Spinal cord (tissue), 9 donors: ENCODE measurements at regions not wholly inside any gene's neighbourhood (a gene's known extent, or its start where the extent isn't known, plus 50 kb on each side); places are given as distances from the start of the nearest gene placed in this dataset.

ENCODE experiments used
- DNase-seq, 6 donors: peaks; one replicate each; pipeline versions ENCODE4 v3.0.0 to v3.0.0-alpha.2; 2013 to 2015; ENCODE audit warnings: low spot score in 6 of 6, low read depth in 4 of 6
- H3K27ac ChIP-seq: one replicate; pipeline ENCODE4 v1.5.1; 2013; ENCODE audit warnings: low read depth, low read length, control low read depth
- H3K27me3 ChIP-seq: one replicate; pipeline ENCODE4 v1.6.1; 2013; ENCODE audit warnings: low read length; ENCODE audit not compliant: control insufficient read depth, insufficient read depth
- H3K36me3 ChIP-seq: one replicate; pipeline ENCODE4 v1.6.1; 2013; ENCODE audit warnings: low read length; ENCODE audit not compliant: control insufficient read depth, insufficient read depth
- H3K4me1 ChIP-seq: one replicate; pipeline ENCODE4 v1.6.1; 2013; ENCODE audit warnings: low read length; ENCODE audit not compliant: control insufficient read depth, insufficient read depth
- H3K4me3 ChIP-seq: one replicate; pipeline ENCODE4 v1.5.1; 2013; ENCODE audit warnings: low read depth, low read length, control low read depth
- H3K9me3 ChIP-seq: one replicate; pipeline ENCODE4 v1.6.1; 2013; ENCODE audit warnings: low read length; ENCODE audit not compliant: control insufficient read depth, insufficient read depth
- WGBS: methylation state at CpG from one replicate; pipeline ENCODE4 v1.1.5; 2013; ENCODE audit warnings: missing lambda C conversion rate; ENCODE audit not compliant: insufficient coverage; 5-methylcytosine and 5-hydroxymethylcytosine counted together
- donor health status: healthy.

- DNase-seq, result no peak
- Histone ChIP-seq H3K27ac (no peak overlapping the region), H3K36me3 (no peaks in the 10 kb centered on the region), H3K4me3 (no peak overlapping the region), H3K27me3 (no peaks in the 10 kb centered on the region), H3K9me3 (no peaks in the 10 kb centered on the region), H3K4me1 (no peaks in the 10 kb centered on the region)
- WGBS, result no CpG with 5 or more reads among the region's 3 CpGs
These were observed 399.3 kb downstream of the FAT4 start for GRCh38 chr4:125714049-125714448.

DNA sequence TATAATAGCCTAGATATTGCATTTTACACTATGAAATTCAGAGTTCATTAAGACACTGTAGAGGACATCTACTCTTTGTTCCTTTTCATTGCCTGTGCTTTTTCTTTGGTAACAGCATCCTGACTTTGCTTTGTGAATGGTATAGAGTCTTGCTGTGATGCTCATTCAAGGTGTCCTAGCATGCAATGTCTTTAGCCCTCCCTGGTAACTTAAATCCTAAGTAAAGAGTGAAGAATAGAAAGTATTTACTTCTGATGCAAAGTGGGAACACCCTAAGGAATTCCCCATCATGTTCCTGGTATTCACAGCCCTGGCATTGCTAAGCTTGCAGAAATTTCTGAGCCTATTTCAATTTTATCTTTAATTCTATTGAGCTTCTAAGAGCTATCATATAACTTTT is 400.1 kb downstream of the FAT4 start:
- H3K4me3 ChIP-seq, result no peak overlapping the region
- no peaks in the 10 kb centered on the region for H3K9me3 ChIP-seq
- H3K27ac ChIP-seq, result no peak overlapping the region
- no peaks in the 10 kb centered on the region for H3K4me1 ChIP-seq
- H3K27me3 ChIP-seq, result no peaks in the 10 kb centered on the region
- DNase-seq, result no peak
- H3K36me3 ChIP-seq, result no peaks in the 10 kb centered on the region

- no peaks in the 10 kb centered on the region for H3K36me3 ChIP-seq
- no CpG with 5 or more reads among the region's 2 CpGs for WGBS
- H3K4me1 ChIP-seq, result no peaks in the 10 kb centered on the region
- no peak overlapping the region for H3K4me3 ChIP-seq
- no peak overlapping the region for H3K27ac ChIP-seq
- H3K27me3 ChIP-seq, result no peaks in the 10 kb centered on the region
- no peaks in the 10 kb centered on the region for H3K9me3 ChIP-seq
- DNase-seq, result no peak
These were observed 405.2 kb downstream of the FAT4 start for GRCh38 chr4:125719987-125720386.

- no peaks in the 10 kb centered on the region for H3K36me3 ChIP-seq
- no peak overlapping the region for H3K27ac ChIP-seq
- H3K27me3 ChIP-seq, result no peaks in the 10 kb centered on the region
- WGBS, result no CpG with 5 or more reads among the region's 2 CpGs
- no peak overlapping the region for H3K4me3 ChIP-seq
- H3K4me1 ChIP-seq, result no peaks in the 10 kb centered on the region
- no peaks in the 10 kb centered on the region for H3K9me3 ChIP-seq
- DNase-seq, result no peak
These were observed 407.3 kb downstream of the FAT4 start for GRCh38 chr4:125722009-125722408.

DNA sequence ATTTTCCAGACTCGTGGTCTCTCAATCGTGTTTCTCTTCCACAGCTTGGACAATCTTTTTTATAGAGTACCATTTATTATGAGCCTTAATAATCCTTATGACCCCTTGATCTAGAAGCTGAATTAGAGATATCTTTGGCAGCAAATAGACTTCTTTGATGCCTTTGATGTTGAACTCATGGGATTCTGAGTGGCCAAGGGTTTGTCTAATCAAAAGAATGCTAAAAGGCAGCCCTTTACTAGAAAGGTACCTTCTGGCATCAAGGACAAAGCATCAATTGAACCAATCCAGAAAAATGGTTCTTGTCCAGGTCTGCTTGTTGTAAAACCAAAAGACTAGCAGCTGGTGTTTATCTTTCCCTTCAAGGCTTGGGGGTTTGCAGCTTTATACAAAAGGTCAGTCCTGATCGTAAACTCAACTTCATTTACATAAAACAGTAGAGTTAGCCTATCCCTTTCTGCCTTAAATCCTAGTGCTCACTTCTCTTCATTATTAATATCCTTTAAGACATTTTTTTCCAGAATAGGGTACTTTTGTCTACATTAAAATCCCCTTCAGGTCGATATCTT is 411.3 kb downstream of the FAT4 start:
- H3K36me3 ChIP-seq, result no peaks in the 10 kb centered on the region
- H3K4me1 ChIP-seq, result no peaks in the 10 kb centered on the region
- no peak overlapping the region for H3K4me3 ChIP-seq
- H3K27ac ChIP-seq, result no peak overlapping the region
- WGBS, result 71% methylated on average over 1 of the region's 4 CpGs
- no peak for DNase-seq
- no peaks in the 10 kb centered on the region for H3K27me3 ChIP-seq
- no peaks in the 10 kb centered on the region for H3K9me3 ChIP-seq

- no peak overlapping the region for H3K4me3 ChIP-seq
- H3K36me3 ChIP-seq, result no peaks in the 10 kb centered on the region
- H3K4me1 ChIP-seq, result no peaks in the 10 kb centered on the region
- no peak overlapping the region for H3K27ac ChIP-seq
- 92% methylated on average over 2 of the region's 2 CpGs for WGBS
- DNase-seq, result no peak
- H3K27me3 ChIP-seq, result no peaks in the 10 kb centered on the region
- no peaks in the 10 kb centered on the region for H3K9me3 ChIP-seq
These were observed 413.2 kb downstream of the FAT4 start for GRCh38 chr4:125727931-125728330.

DNA sequence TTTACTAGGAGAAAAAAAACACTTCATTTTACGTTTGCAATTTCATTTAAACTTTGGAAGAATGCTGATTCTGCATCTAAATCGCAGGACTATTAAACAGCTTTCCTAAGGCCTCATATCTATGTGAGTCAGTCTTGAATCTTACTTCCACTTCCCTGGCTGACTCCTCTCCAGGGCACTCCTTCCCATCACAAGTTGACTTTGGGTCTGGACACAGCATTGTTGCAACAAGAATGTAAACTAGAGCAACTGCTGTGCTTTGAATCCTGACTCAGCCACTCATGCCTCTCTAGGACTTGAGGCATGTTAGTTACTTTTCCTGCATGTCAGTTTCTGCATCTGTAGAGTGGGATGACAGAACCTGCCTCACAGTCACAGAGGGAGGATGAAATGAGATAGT is 413.8 kb downstream of the FAT4 start:
- H3K9me3 ChIP-seq, result no peaks in the 10 kb centered on the region
- H3K4me3 ChIP-seq, result no peak overlapping the region
- H3K27ac ChIP-seq, result no peak overlapping the region
- H3K27me3 ChIP-seq, result no peaks in the 10 kb centered on the region
- peak in 1 of 6 donors; percentile 38 for DNase-seq
- H3K4me1 ChIP-seq, result no peaks in the 10 kb centered on the region
- H3K36me3 ChIP-seq, result no peaks in the 10 kb centered on the region
- WGBS, result no CpG with 5 or more reads among the region's 2 CpGs

DNA sequence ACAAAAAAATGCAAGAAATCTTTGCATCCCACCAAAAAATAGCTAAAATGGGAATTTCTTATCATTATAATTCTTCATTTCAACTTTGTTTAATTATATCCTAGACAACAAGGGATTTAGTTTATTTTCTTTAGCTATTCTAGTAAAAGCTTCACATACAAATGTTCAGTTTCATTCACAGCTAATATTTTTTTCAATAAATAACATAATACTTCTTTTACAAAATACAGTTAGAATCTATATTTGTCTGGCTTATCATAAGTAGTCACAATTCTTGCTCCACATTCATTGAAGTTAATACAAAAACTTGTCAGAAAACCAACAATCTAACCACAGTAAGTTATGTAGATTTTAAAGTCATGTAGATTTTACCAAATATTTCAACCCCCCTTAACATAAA is 414.4 kb downstream of the FAT4 start:
- DNase-seq, result no peak
- no peaks in the 10 kb centered on the region for H3K4me1 ChIP-seq
- H3K27ac ChIP-seq, result no peak overlapping the region
- H3K36me3 ChIP-seq, result no peaks in the 10 kb centered on the region
- no peak overlapping the region for H3K4me3 ChIP-seq
- H3K9me3 ChIP-seq, result no peaks in the 10 kb centered on the region
- no peaks in the 10 kb centered on the region for H3K27me3 ChIP-seq

GRCh38 chr4:125732632-125733031 is 417.9 kb downstream of the FAT4 start:
- peak in 2 of 6 donors; percentile 61 to 85 for DNase-seq
- no peaks in the 10 kb centered on the region for H3K27me3 ChIP-seq
- no peak overlapping the region for H3K4me3 ChIP-seq
- WGBS, result no CpG with 5 or more reads among the region's 1 CpG
- H3K9me3 ChIP-seq, result no peaks in the 10 kb centered on the region
- H3K4me1 ChIP-seq, result no peaks in the 10 kb centered on the region
- H3K27ac ChIP-seq, result no peak overlapping the region
- no peaks in the 10 kb centered on the region for H3K36me3 ChIP-seq

DNA sequence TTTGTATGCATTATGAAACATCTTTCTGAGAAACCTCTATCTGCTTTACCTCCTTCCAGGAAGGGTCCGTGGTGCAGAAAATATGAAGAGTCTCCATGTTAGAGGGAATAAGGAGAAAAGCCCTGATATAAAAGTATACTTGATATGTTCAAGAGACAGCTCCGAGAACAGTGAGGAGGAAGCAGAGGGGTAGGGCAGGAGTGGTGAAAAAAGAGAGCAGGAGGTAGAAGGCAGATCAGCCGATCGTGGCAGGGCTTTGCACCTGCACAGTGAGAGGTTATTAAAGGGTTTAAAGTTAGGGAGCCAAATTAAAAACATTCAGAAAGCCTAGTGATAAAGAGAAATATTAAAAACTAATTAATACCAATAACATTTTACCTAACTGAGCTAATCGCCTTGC is 419.7 kb downstream of the FAT4 start:
- Histone ChIP-seq H3K9me3 (no peaks in the 10 kb centered on the region), H3K4me3 (no peak overlapping the region), H3K36me3 (no peaks in the 10 kb centered on the region), H3K27ac (no peak overlapping the region), H3K4me1 (no peaks in the 10 kb centered on the region), H3K27me3 (no peaks in the 10 kb centered on the region)
- no peak for DNase-seq
- 51% methylated on average over 3 of the region's 5 CpGs for WGBS
